Liver (tissue), 3 donors: ENCODE measurements at regions not wholly inside any gene's neighbourhood (a gene's known extent, or its start where the extent isn't known, plus 50 kb on each side); places are given as distances from the start of the nearest gene placed in this dataset.

Source experiments
- CTCF ChIP-seq: fragments of 150-350 bp; IDR thresholded peaks from 2 replicates; pipeline ENCODE4 v1.5.1; 2017; ENCODE audit warnings: improper control_type of control experiment, low read depth, low read length; ENCODE audit not compliant: missing input control
- EGR1 ChIP-seq, 2 donors: IDR thresholded peaks; 2 replicates each; pipeline ENCODE4 v1.6.1; 2016 to 2018; ENCODE audit warnings: antibody characterized with exemption in 2 of 2, low read depth in 2 of 2
- RAD21 ChIP-seq, 2 donors: IDR thresholded peaks; 2 replicates each; pipeline ENCODE4 v1.6.1; 2016; ENCODE audit warnings: antibody characterized with exemption in 2 of 2, mild to moderate bottlenecking in 2 of 2
- donor health status: healthy.
- donor health status: healthy.

GRCh38 chr1:240031009-240031408 lies 60.7 kb upstream of the FMN2 start:
- TF ChIP-seq CTCF (no peak), RAD21 (IDR thresholded peaks at IDR 0.05) (no peak), EGR1 (IDR thresholded peaks at IDR 0.05; ENCODE audit: low read depth in 2 of 2) (no peak)
